AG04450 (cell line): ENCODE measurements at regions not wholly inside any gene's neighbourhood (a gene's known extent, or its start where the extent isn't known, plus 50 kb on each side); places are given as distances from the start of the nearest gene placed in this dataset.

Source experiments
- CTCF ChIA-PET: fragments of 300-600, 350-600 bp; formaldehyde crosslinking; extraction: SDS; loops from one replicate; lab custom pipeline; 2022; ENCODE audit warnings: antibody characterized with exemption, inconsistent platforms; lab: Charles Lee
- POLR2A ChIA-PET: fragments of 350-600 bp; formaldehyde crosslinking; extraction: SDS; loops from one replicate; lab custom pipeline; 2021; ENCODE audit warnings: antibody characterized with exemption, inconsistent platforms; lab: Yijun Ruan, JAX
- DNase-seq: peaks from one replicate; pipeline ENCODE4 v3.0.0-alpha.2; 2011; ENCODE audit warnings: low read depth, low spot score
- H3K27ac ChIP-seq: one replicate; pipeline ENCODE4 v1.5.1; 2012; ENCODE audit warnings: low read depth, low read length, control low read depth
- H3K27me3 ChIP-seq: one replicate; pipeline ENCODE4 v1.6.0; 2012; ENCODE audit warnings: low read length; ENCODE audit not compliant: control insufficient read depth, insufficient read depth
- H3K4me3 ChIP-seq: 2 replicates; pipeline ENCODE4 v1.5.1; 2011; ENCODE audit warnings: mild to moderate bottlenecking, low read depth, low read length, control low read depth
- H3K9me3 ChIP-seq: 2 replicates; pipeline ENCODE4 v1.5.1; 2012; ENCODE audit warnings: low read length; ENCODE audit not compliant: control insufficient read depth, insufficient read depth
- TF ChIP-seq, protein P1 (sequence below): IDR thresholded peaks from 2 replicates; pipeline ENCODE4 v1.5.1; 2011; ENCODE audit warnings: low read depth, low read length, control low read depth, inconsistent platforms

GRCh38 chr10:106179430-106179829 lies 985.1 kb downstream of the SORCS1 start:
- H3K27ac ChIP-seq: no peak overlapping the region
- ChIA-PET POLR2A (no interaction called here), CTCF (no interaction called here)
- H3K9me3 ChIP-seq: no peaks in the 10 kb centered on the region; the same call in 1 of the 2 replicates
- no peak for DNase-seq
- no peaks in the 10 kb centered on the region for H3K27me3 ChIP-seq
- TF ChIP-seq, protein P1, sequence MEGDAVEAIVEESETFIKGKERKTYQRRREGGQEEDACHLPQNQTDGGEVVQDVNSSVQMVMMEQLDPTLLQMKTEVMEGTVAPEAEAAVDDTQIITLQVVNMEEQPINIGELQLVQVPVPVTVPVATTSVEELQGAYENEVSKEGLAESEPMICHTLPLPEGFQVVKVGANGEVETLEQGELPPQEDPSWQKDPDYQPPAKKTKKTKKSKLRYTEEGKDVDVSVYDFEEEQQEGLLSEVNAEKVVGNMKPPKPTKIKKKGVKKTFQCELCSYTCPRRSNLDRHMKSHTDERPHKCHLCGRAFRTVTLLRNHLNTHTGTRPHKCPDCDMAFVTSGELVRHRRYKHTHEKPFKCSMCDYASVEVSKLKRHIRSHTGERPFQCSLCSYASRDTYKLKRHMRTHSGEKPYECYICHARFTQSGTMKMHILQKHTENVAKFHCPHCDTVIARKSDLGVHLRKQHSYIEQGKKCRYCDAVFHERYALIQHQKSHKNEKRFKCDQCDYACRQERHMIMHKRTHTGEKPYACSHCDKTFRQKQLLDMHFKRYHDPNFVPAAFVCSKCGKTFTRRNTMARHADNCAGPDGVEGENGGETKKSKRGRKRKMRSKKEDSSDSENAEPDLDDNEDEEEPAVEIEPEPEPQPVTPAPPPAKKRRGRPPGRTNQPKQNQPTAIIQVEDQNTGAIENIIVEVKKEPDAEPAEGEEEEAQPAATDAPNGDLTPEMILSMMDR: no peak
- no peak overlapping the region for H3K4me3 ChIP-seq

DNA sequence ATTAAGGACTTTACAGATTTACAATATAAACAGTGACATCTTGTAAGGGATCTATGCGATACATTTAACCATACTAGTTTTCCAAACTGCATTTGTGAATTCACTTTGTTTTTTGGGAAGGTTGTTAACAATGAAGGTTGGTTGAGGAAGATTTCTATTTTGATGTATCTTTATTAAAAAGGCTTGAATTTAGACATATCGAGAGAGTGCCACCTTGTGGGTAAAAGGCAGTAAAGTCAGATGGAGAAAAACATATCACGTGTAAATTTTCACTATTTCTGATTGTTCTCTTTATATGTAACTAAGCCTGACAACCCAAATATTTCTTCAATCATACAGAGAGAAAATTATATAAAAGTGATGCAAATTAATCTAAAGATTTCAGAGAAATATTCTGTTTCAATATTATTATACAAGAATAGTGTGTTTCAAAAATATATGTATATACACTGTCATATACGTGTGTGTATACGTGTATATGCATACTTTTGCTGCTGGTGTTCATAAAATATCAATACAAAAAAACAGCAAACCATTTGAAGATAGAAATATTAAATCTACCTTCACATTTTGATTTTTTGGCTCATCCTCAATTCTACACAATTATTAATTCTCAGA lies 988.6 kb downstream of the SORCS1 start:
- CTCF ChIA-PET: interaction anchor here (1.5 kb wide), 1 partner anchor 224 kb away, joined by 4 read pairs; no protein-coding TSS in a partner anchor
- H3K9me3 ChIP-seq: no peaks in the 10 kb centered on the region; the same call in 1 of the 2 replicates
- H3K27ac ChIP-seq: no peak overlapping the region
- TF ChIP-seq, protein P1: peak; percentile 44
- no peak for DNase-seq
- no peaks in the 10 kb centered on the region for H3K27me3 ChIP-seq
- no peak overlapping the region for H3K4me3 ChIP-seq
- POLR2A ChIA-PET: no interaction called here

DNA sequence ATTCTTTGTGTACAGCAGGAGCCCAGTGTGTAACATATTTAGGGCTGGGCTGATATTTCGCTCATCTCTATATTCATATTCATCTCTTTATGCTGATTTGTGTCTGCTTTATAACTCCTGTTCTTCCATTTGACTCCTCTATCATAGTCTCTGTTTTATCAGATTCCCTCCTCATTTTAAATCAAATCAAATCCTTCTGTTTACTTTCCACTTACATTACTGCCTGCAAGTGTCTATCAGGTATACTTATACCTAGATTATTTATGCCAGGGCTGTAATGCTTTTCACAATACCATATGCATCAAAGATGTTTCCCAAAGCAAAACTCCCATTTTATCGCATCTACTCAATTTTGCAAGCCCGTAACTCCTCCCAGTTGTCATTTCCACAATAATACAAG lies 990.7 kb downstream of the SORCS1 start:
- TF ChIP-seq, protein P1: no peak
- Histone ChIP-seq H3K4me3 (no peak overlapping the region), H3K27ac (no peak overlapping the region), H3K9me3 (no peaks in the 10 kb centered on the region; the same call in 1 of the 2 replicates), H3K27me3 (no peaks in the 10 kb centered on the region)
- CTCF ChIA-PET: no interaction called here
- POLR2A ChIA-PET: no interaction called here
- DNase-seq: no peak

GRCh38 chr10:106169241-106169640 lies 995.3 kb downstream of the SORCS1 start:
- H3K27me3 ChIP-seq: no peaks in the 10 kb centered on the region
- ChIA-PET POLR2A (no interaction called here), CTCF (no interaction called here)
- H3K27ac ChIP-seq: no peak overlapping the region
- no peaks in the 10 kb centered on the region for H3K9me3 ChIP-seq
- H3K4me3 ChIP-seq: no peak overlapping the region
- TF ChIP-seq, protein P1: no peak
- no peak for DNase-seq

DNA sequence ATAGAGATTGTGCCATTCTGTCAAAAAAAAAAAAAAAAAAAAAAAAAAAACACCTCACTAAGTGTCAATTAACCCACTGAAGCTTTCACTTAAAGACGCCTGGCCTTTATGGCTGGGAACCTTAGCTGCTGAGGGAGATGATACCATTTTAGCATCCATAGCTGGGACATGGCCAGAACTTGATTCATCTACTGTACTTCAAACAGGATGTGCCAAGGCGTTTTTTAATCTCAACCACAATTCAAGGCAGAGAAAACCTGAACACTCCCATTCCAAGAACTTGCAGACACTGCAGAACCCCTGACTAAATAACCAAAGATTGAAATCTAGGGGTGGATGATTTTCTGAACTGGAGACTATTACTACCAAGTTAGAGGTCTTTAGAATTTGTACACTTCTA lies 996.6 kb downstream of the SORCS1 start:
- H3K9me3 ChIP-seq: no peaks in the 10 kb centered on the region
- POLR2A ChIA-PET: no interaction called here
- H3K27me3 ChIP-seq: no peaks in the 10 kb centered on the region
- CTCF ChIA-PET: interaction anchor here (0.7 kb wide), 2 partner anchors 343 to 697 kb away, joined by 6 to 7 read pairs; no protein-coding TSS in a partner anchor
- DNase-seq: no peak
- H3K27ac ChIP-seq: no peak overlapping the region
- TF ChIP-seq, protein P1: no peak
- H3K4me3 ChIP-seq: no peak overlapping the region
